GM12891 (cell line): ENCODE measurements at regions not wholly inside any gene's neighbourhood (a gene's known extent, or its start where the extent isn't known, plus 50 kb on each side); places are given as distances from the start of the nearest gene placed in this dataset.

Experiments
- POLR2A ChIP-seq: IDR thresholded peaks from 2 replicates; pipeline ENCODE4 v1.6.1; 2011; ENCODE audit warnings: low read depth, low read length, control low read depth
- POU2F2 ChIP-seq: IDR thresholded peaks from 2 replicates; pipeline ENCODE4 v1.6.1; 2011; ENCODE audit warnings: low read depth, mild to moderate bottlenecking, control low read depth, low read length, moderate library complexity
- SPI1 ChIP-seq: IDR thresholded peaks from 2 replicates; pipeline ENCODE4 v1.6.1; 2011; ENCODE audit warnings: low read depth, low read length, control low read depth

GRCh38 chr5:7250004-7250403 is 145.9 kb upstream of the ADCY2 start:
- TF ChIP-seq SPI1: no peak
- no peak for TF ChIP-seq POU2F2
- TF ChIP-seq POLR2A: no peak
